GM23248 (cell line): ENCODE measurements at regions not wholly inside any gene's neighbourhood (a gene's known extent, or its start where the extent isn't known, plus 50 kb on each side); places are given as distances from the start of the nearest gene placed in this dataset.

ENCODE experiments used
- EZH2 ChIP-seq: fragments of 200-600 bp; sonication (generic); IDR thresholded peaks from 2 replicates; pipeline ENCODE4 v1.6.1; 2018; ENCODE audit warnings: antibody characterized with exemption, mild to moderate bottlenecking; ENCODE audit not compliant: insufficient read depth, poor library complexity, severe bottlenecking
- EZH2phosphoT487 ChIP-seq: fragments of 200-600 bp; sonication (generic); IDR thresholded peaks from 2 replicates; pipeline ENCODE4 v1.6.1; 2018; ENCODE audit warnings: antibody characterized with exemption, moderate library complexity, mild to moderate bottlenecking, low read depth; ENCODE audit not compliant: insufficient read depth

GRCh38 chr5:116930616-116931015, 356.0 kb upstream of the SEMA6A start:
- TF ChIP-seq EZH2phosphoT487 (no peak), EZH2 (no peak)
